Large intestine (tissue), 3 donors: ENCODE measurements at regions not wholly inside any gene's neighbourhood (a gene's known extent, or its start where the extent isn't known, plus 50 kb on each side); places are given as distances from the start of the nearest gene placed in this dataset.
"Not testable (repeated sequence)": the region's sequence is repeated elsewhere in the genome, so short reads cannot be mapped to it uniquely, and the experiment has no call there.

ENCODE experiments used
- DNase-seq, 2 donors: peaks; one replicate each; pipeline versions ENCODE4 v3.0.0 to v3.0.0-alpha.2; 2013
- H3K27ac ChIP-seq: one replicate; pipeline ENCODE4 v1.5.1; 2013; ENCODE audit warnings: low read length
- H3K27me3 ChIP-seq: 2 replicates; pipeline ENCODE4 v1.6.1; 2013; ENCODE audit warnings: low read length; ENCODE audit not compliant: control insufficient read depth, insufficient read depth
- H3K36me3 ChIP-seq: 2 replicates; pipeline ENCODE4 v1.6.1; 2013; ENCODE audit warnings: low read length; ENCODE audit not compliant: control insufficient read depth, insufficient read depth
- H3K4me1 ChIP-seq: one replicate; pipeline ENCODE4 v1.6.1; 2013; ENCODE audit warnings: low read length; ENCODE audit not compliant: control insufficient read depth, insufficient read depth
- H3K4me3 ChIP-seq: one replicate; pipeline ENCODE4 v1.5.1; 2013; ENCODE audit warnings: low read length
- H3K9me3 ChIP-seq: one replicate; pipeline ENCODE4 v1.6.1; 2013; ENCODE audit warnings: mild to moderate bottlenecking, low read depth, low read length, moderate library complexity; ENCODE audit not compliant: control insufficient read depth
- WGBS: methylation state at CpG from one replicate; pipeline ENCODE4 v1.1.5; 2013; ENCODE audit warnings: low lambda C conversion rate; ENCODE audit not compliant: insufficient coverage; 5-methylcytosine and 5-hydroxymethylcytosine counted together

GRCh38 chr17:37818689-37819088 is 73.8 kb upstream of the HNF1B start:
- H3K27me3 ChIP-seq = no peaks in the 10 kb centered on the region
- H3K9me3 ChIP-seq = no peaks in the 10 kb centered on the region
- DNase-seq = peak in 1 of 2 donors; percentile 24
- H3K27ac ChIP-seq = no peak overlapping the region
- H3K4me1 ChIP-seq = peaks cover 7% of the 10 kb centered on the region
- no peaks in the 10 kb centered on the region for H3K36me3 ChIP-seq
- WGBS = no CpG with 5 or more reads among the region's 3 CpGs
- no peak overlapping the region for H3K4me3 ChIP-seq

GRCh38 chr17:37816950-37817349 is 72.1 kb upstream of the HNF1B start:
- no peaks in the 10 kb centered on the region for H3K27me3 ChIP-seq
- H3K27ac ChIP-seq = peak overlapping the region; percentile 56
- H3K4me3 ChIP-seq = no peak overlapping the region
- peaks cover 7% of the 10 kb centered on the region for H3K4me1 ChIP-seq
- DNase-seq = peak; percentile 30 to 70
- H3K9me3 ChIP-seq = no peaks in the 10 kb centered on the region
- H3K36me3 ChIP-seq = no peaks in the 10 kb centered on the region
- no CpG with 5 or more reads among the region's 2 CpGs for WGBS

- no CpG with 5 or more reads among the region's 4 CpGs for WGBS
Observed at GRCh38 chr17:37815536-37815935, 70.7 kb upstream of the HNF1B start.

GRCh38 chr17:37813751-37814150 is 68.9 kb upstream of the HNF1B start:
- Histone ChIP-seq H3K27me3 (no peaks in the 10 kb centered on the region), H3K9me3 (no peaks in the 10 kb centered on the region), H3K36me3 (no peaks in the 10 kb centered on the region), H3K4me3 (no peak overlapping the region), H3K27ac (no peak overlapping the region), H3K4me1 (peaks cover 7% of the 10 kb centered on the region)
- DNase-seq = no peak
- WGBS = no CpG with 5 or more reads among the region's 4 CpGs

More at GRCh38 chr17:37815536-37815935, 70.7 kb upstream of the HNF1B start:
- H3K27me3 ChIP-seq = no peaks in the 10 kb centered on the region
- H3K4me3 ChIP-seq = no peak overlapping the region
- peak; percentile 47 to 72 for DNase-seq
- peaks cover 7% of the 10 kb centered on the region for H3K4me1 ChIP-seq
- H3K27ac ChIP-seq = no peak overlapping the region
- H3K9me3 ChIP-seq = no peaks in the 10 kb centered on the region
- H3K36me3 ChIP-seq = no peaks in the 10 kb centered on the region

GRCh38 chr17:37808846-37809245 is 64.0 kb upstream of the HNF1B start:
- WGBS = no CpG with 5 or more reads among the region's 7 CpGs
- not testable (repeated sequence) for DNase-seq, H3K36me3 ChIP-seq, H3K27ac ChIP-seq, H3K27me3 ChIP-seq, H3K9me3 ChIP-seq, H3K4me1 ChIP-seq, H3K4me3 ChIP-seq

GRCh38 chr17:37802712-37803416 is 58.0 kb upstream of the HNF1B start:
- H3K4me1 ChIP-seq = peaks cover 2% of the 10 kb centered on the region
- H3K9me3 ChIP-seq = no peaks in the 10 kb centered on the region
- H3K4me3 ChIP-seq = no peak overlapping the region
- peak in 1 of 2 donors; percentile 28 for DNase-seq
- no peaks in the 10 kb centered on the region for H3K36me3 ChIP-seq
- H3K27ac ChIP-seq = no peak overlapping the region
- WGBS = no CpG with 5 or more reads among the region's 1 CpG
- no peaks in the 10 kb centered on the region for H3K27me3 ChIP-seq

GRCh38 chr17:37802061-37802595 is 57.3 kb upstream of the HNF1B start:
- H3K4me3 ChIP-seq = no peak overlapping the region
- peaks cover 2% of the 10 kb centered on the region for H3K4me1 ChIP-seq
- H3K36me3 ChIP-seq = no peaks in the 10 kb centered on the region
- no peaks in the 10 kb centered on the region for H3K27me3 ChIP-seq
- H3K9me3 ChIP-seq = no peaks in the 10 kb centered on the region
- no CpG with 5 or more reads among the region's 3 CpGs for WGBS
- no peak overlapping the region for H3K27ac ChIP-seq
- DNase-seq = no peak

GRCh38 chr17:37801171-37801570 is 56.3 kb upstream of the HNF1B start:
- H3K27ac ChIP-seq = no peak overlapping the region
- H3K9me3 ChIP-seq = no peaks in the 10 kb centered on the region
- no peak overlapping the region for H3K4me3 ChIP-seq
- WGBS = no CpG with 5 or more reads among the region's 5 CpGs
- H3K4me1 ChIP-seq = peaks cover 2% of the 10 kb centered on the region
- H3K27me3 ChIP-seq = no peaks in the 10 kb centered on the region
- DNase-seq = no peak
- H3K36me3 ChIP-seq = no peaks in the 10 kb centered on the region

GRCh38 chr17:37797206-37797605 is 52.3 kb upstream of the HNF1B start:
- Histone ChIP-seq H3K4me3 (no peak overlapping the region), H3K36me3 (no peaks in the 10 kb centered on the region), H3K27me3 (no peaks in the 10 kb centered on the region), H3K27ac (no peak overlapping the region), H3K4me1 (peaks cover 3% of the 10 kb centered on the region), H3K9me3 (no peaks in the 10 kb centered on the region)
- no peak for DNase-seq

- H3K36me3 ChIP-seq = no peaks in the 10 kb centered on the region
- WGBS = no CpG with 5 or more reads among the region's 8 CpGs
- H3K4me3 ChIP-seq = no peak overlapping the region
- no peaks in the 10 kb centered on the region for H3K9me3 ChIP-seq
- no peak overlapping the region for H3K27ac ChIP-seq
- H3K27me3 ChIP-seq = no peaks in the 10 kb centered on the region
- H3K4me1 ChIP-seq = peaks cover 12% of the 10 kb centered on the region
- DNase-seq = no peak
Observed at GRCh38 chr17:37796076-37796475, 51.2 kb upstream of the HNF1B start.
